ENCODE measurements at regions not wholly inside any gene's neighbourhood (a gene's known extent, or its start where the extent isn't known, plus 50 kb on each side); places are given as distances from the start of the nearest gene placed in this dataset.

- TF ChIP-seq, protein P1, sequence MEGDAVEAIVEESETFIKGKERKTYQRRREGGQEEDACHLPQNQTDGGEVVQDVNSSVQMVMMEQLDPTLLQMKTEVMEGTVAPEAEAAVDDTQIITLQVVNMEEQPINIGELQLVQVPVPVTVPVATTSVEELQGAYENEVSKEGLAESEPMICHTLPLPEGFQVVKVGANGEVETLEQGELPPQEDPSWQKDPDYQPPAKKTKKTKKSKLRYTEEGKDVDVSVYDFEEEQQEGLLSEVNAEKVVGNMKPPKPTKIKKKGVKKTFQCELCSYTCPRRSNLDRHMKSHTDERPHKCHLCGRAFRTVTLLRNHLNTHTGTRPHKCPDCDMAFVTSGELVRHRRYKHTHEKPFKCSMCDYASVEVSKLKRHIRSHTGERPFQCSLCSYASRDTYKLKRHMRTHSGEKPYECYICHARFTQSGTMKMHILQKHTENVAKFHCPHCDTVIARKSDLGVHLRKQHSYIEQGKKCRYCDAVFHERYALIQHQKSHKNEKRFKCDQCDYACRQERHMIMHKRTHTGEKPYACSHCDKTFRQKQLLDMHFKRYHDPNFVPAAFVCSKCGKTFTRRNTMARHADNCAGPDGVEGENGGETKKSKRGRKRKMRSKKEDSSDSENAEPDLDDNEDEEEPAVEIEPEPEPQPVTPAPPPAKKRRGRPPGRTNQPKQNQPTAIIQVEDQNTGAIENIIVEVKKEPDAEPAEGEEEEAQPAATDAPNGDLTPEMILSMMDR (IDR thresholded peaks at IDR 0.05 in 8 of 11, conservative IDR thresholded peaks at IDR 0.05 in 3 of 11) = no peak
- TF ChIP-seq POLR2AphosphoS5 (IDR thresholded peaks at IDR 0.05) (no peak), POLR2A (IDR thresholded peaks at IDR 0.05) (no peak)
Measured at GRCh38 chr12:90360300-90360699, 594.7 kb downstream of the CCER1 start.

Measured in spleen (tissue), 7 donors.